ACC112 (cell line): ENCODE measurements at regions not wholly inside any gene's neighbourhood (a gene's known extent, or its start where the extent isn't known, plus 50 kb on each side); places are given as distances from the start of the nearest gene placed in this dataset.

ENCODE experiments used
- H2AFZ ChIP-seq: fragments of 200-600 bp; sonication (generic); one replicate; pipeline ENCODE4 v1.6.0; 2017; ENCODE audit warnings: antibody characterized with exemption, low read length; ENCODE audit not compliant: unreplicated experiment
- H3K27ac ChIP-seq: fragments of 200-600 bp; sonication (generic); 2 replicates; pipeline ENCODE4 v1.5.1; 2014; ENCODE audit warnings: low read depth, mild to moderate bottlenecking, antibody characterized with exemption, low read length, moderate library complexity
- H3K27me3 ChIP-seq: fragments of 200-600 bp; sonication (generic); 2 replicates; pipeline ENCODE4 v1.6.1; 2014; ENCODE audit warnings: mild to moderate bottlenecking, antibody characterized with exemption, low read length, moderate library complexity, mixed read lengths; ENCODE audit not compliant: insufficient read depth
- H3K36me3 ChIP-seq: fragments of 200-600 bp; sonication (generic); 2 replicates; pipeline ENCODE4 v1.6.1; 2016; ENCODE audit warnings: mild to moderate bottlenecking, antibody characterized with exemption, low read length, moderate library complexity, mixed read lengths; ENCODE audit not compliant: insufficient read depth
- H3K4me1 ChIP-seq: fragments of 200-600 bp; sonication (generic); one replicate; pipeline ENCODE4 v1.6.1; 2016; ENCODE audit warnings: low read length, mixed read lengths; ENCODE audit not compliant: insufficient read depth, unreplicated experiment, control insufficient read depth
- H3K4me3 ChIP-seq: fragments of 200-600 bp; sonication (generic); 2 replicates; pipeline ENCODE4 v1.5.1; 2014; ENCODE audit warnings: mild to moderate bottlenecking, low read depth, low read length
- H3K79me2 ChIP-seq: fragments of 200-600 bp; sonication (generic); one replicate; pipeline ENCODE4 v1.6.0; 2016; ENCODE audit warnings: low read length; ENCODE audit not compliant: control insufficient read depth, unreplicated experiment, insufficient read depth

DNA sequence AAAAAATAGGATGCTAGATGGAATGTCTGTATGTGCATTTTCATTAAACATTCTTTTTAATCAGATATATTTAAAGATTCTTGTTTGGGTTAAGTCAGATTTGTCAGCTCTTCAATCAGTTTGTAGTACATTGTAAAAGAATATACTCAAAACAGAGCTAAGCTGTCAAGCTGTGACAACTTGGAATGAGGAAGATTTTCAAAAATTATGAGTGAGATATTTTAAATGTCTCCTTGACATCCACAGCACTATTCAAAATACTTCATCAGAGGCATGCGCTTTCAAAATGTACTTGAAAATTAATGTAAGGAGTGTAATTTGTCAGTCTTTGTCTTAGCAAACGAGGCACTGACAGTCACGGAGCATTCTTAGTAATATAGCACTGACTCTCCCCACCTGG lies 182.0 kb downstream of the MAT2B start:
- Histone ChIP-seq H3K27ac (no peak overlapping the region), H3K27me3 (no peaks in the 10 kb centered on the region), H2AFZ (no peak overlapping the region), H3K4me1 (no peaks in the 10 kb centered on the region), H3K79me2 (no peaks in the 10 kb centered on the region), H3K4me3 (no peak overlapping the region), H3K36me3 (no peaks in the 10 kb centered on the region)

DNA sequence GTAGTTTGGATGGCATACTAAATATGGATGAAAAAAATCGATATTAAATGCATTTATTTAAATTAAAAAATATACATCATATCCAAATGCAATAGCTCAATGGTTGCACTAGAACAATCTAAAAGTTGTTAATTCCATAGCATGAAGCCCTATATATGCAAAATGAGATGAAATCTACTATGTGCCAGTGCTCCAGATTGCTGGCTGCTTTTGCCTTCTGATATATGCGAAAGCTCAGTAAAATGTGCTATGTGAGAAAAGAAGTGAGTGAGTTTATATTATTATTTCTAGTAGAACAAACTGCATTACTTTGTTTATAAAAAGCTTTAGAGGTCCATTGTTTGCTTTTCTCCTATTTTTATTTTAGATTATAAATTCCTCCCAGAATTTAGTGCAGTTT lies 186.7 kb downstream of the MAT2B start:
- no peaks in the 10 kb centered on the region for H3K4me1 ChIP-seq
- no peaks in the 10 kb centered on the region for H3K36me3 ChIP-seq
- no peaks in the 10 kb centered on the region for H3K27me3 ChIP-seq
- H3K27ac ChIP-seq = no peak overlapping the region
- H3K79me2 ChIP-seq = no peaks in the 10 kb centered on the region
- H3K4me3 ChIP-seq = no peak overlapping the region
- H2AFZ ChIP-seq = no peak overlapping the region

- no peaks in the 10 kb centered on the region for H3K79me2 ChIP-seq
- no peaks in the 10 kb centered on the region for H3K36me3 ChIP-seq
- no peak overlapping the region for H2AFZ ChIP-seq
- no peak overlapping the region for H3K4me3 ChIP-seq
- H3K27ac ChIP-seq = no peak overlapping the region
- no peaks in the 10 kb centered on the region for H3K27me3 ChIP-seq
- no peaks in the 10 kb centered on the region for H3K4me1 ChIP-seq
Measured at GRCh38 chr5:163695830-163696578, 190.6 kb downstream of the MAT2B start.

DNA sequence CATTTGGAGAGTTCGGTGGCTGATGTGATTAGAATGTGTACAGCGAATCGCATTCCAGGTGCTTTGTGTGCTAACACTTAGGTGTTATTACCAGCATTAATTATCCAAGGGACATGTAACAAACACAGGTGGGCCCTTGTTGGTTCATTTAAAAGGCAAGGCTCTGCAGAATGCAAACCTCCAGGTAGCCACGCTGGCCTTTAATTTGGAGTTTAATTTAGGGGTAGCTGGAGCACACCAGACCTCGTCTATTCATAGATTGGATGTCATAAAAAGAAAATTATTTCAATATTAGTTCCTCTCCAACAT lies 191.1 kb downstream of the MAT2B start:
- no peak overlapping the region for H3K4me3 ChIP-seq

GRCh38 chr5:163706053-163706771 lies 200.8 kb downstream of the MAT2B start:
- Histone ChIP-seq H3K27me3 (no peaks in the 10 kb centered on the region), H3K36me3 (no peaks in the 10 kb centered on the region), H3K27ac (peak overlapping the region; percentile 81), H2AFZ (peak overlapping the region; percentile 71), H3K4me1 (peaks cover 21% of the 10 kb centered on the region), H3K4me3 (peak overlapping the region; percentile 16; the same call in 1 of the 2 replicates), H3K79me2 (no peaks in the 10 kb centered on the region)

More for the DNA sequence above, 191.1 kb downstream of the MAT2B start:
- Histone ChIP-seq H3K4me1 (no peaks in the 10 kb centered on the region), H3K27ac (no peak overlapping the region), H3K27me3 (no peaks in the 10 kb centered on the region), H3K79me2 (no peaks in the 10 kb centered on the region), H3K36me3 (no peaks in the 10 kb centered on the region), H2AFZ (no peak overlapping the region)

- no peaks in the 10 kb centered on the region for H3K27me3 ChIP-seq
- H3K4me3 ChIP-seq = no peak overlapping the region
- H3K4me1 ChIP-seq = peaks cover 2% of the 10 kb centered on the region
- H3K27ac ChIP-seq = no peak overlapping the region
- H2AFZ ChIP-seq = no peak overlapping the region
- H3K36me3 ChIP-seq = no peaks in the 10 kb centered on the region
- no peaks in the 10 kb centered on the region for H3K79me2 ChIP-seq
Measured at GRCh38 chr5:163712011-163712410, 206.6 kb downstream of the MAT2B start.

DNA sequence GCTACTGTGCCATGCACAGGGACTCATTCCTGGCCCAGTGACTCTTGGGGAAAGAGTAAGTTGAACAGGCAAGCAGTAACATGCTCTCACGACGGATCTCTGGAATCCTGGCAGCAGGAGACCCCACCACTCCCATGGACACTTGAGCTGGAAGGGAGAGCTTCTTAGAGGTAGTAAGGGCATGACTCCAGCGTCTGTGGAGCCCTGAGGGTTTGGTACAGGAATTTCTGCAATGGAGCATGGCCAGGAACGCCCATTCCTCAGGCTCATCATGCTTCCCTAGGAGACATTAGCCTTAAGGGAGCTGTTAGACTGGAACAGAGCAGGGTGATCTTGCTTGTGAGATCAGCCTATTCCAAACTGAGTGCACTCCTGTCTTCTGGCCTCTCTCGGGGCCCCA lies 212.9 kb downstream of the MAT2B start:
- H3K4me3 ChIP-seq = no peak overlapping the region
- no peaks in the 10 kb centered on the region for H3K79me2 ChIP-seq
- no peaks in the 10 kb centered on the region for H3K4me1 ChIP-seq
- H3K36me3 ChIP-seq = no peaks in the 10 kb centered on the region
- no peaks in the 10 kb centered on the region for H3K27me3 ChIP-seq
- no peak overlapping the region for H2AFZ ChIP-seq
- no peak overlapping the region for H3K27ac ChIP-seq

- Histone ChIP-seq H2AFZ (no peak overlapping the region), H3K79me2 (no peaks in the 10 kb centered on the region), H3K4me1 (no peaks in the 10 kb centered on the region), H3K27me3 (no peaks in the 10 kb centered on the region), H3K4me3 (no peak overlapping the region), H3K36me3 (no peaks in the 10 kb centered on the region), H3K27ac (no peak overlapping the region)
Measured at GRCh38 chr5:163724305-163724704, 218.9 kb downstream of the MAT2B start.

DNA sequence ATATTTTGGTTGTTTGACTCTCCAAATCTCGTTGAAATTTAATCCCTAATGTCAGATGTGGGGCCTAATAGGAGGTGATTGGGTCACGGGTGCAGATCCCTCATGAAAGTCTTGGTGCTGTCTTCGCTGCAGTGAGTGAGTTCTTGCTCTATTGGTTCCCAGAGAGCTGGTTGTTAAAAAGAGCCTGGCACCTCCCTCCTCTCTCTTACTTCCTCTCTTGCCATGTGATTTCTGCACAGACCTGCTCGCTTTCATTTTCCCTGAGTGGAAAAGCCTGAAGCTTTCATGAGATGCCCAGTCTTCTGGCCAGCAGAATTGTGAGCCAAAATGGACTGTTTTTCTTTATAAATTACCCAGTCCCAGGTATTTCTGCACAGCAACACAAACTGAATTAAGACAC lies 221.6 kb downstream of the MAT2B start:
- H3K4me1 ChIP-seq = no peaks in the 10 kb centered on the region
- no peak overlapping the region for H3K4me3 ChIP-seq
- H3K27ac ChIP-seq = no peak overlapping the region
- H2AFZ ChIP-seq = no peak overlapping the region
- H3K79me2 ChIP-seq = no peaks in the 10 kb centered on the region
- H3K36me3 ChIP-seq = no peaks in the 10 kb centered on the region
- no peaks in the 10 kb centered on the region for H3K27me3 ChIP-seq

DNA sequence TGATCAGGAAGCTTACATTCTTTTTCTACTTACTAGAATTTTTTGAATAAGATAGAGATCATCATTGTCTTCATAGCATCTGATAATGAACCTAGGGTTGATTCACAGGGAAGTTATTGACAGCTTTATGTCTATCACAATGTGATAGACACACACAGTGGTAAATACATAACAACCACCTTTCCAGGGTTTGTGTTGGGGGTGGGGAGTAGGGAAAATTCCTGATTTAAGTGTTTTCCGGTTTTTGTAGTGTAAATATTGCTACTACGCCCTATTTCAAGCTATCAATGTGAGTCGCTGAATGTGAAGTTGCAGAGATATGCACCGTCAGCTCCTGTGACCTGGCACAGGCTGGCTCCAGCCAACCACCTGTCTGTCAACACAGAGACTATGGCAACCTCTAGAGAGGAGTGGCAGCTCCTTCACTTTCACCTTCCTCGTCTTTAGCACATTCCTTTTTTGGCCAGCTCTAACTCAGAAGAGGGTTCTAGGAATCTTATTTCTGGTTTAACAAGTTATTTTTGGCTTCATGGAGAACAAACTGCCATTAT lies 224.9 kb downstream of the MAT2B start:
- no peaks in the 10 kb centered on the region for H3K36me3 ChIP-seq
- no peak overlapping the region for H2AFZ ChIP-seq
- no peak overlapping the region for H3K27ac ChIP-seq
- no peak overlapping the region for H3K4me3 ChIP-seq
- H3K79me2 ChIP-seq = no peaks in the 10 kb centered on the region
- H3K27me3 ChIP-seq = no peaks in the 10 kb centered on the region
- no peaks in the 10 kb centered on the region for H3K4me1 ChIP-seq

DNA sequence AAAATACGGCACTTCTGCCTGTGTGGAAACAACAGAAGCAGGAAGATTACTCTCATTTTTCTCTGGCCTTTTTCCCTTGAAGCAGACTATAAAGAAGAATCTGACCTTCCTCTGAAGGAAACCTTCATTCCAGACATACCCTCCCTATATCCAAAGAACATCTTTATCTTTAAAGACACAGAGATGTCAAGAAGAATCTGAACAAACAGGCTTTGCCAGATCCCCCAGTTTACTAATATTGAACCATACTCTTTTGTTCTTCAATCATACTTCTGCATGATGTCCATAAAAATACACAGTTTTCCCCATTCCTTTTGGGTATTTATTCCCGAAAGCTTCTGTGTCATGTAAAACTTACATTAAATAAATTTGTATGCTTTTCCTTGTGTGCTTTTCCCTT lies 225.8 kb downstream of the MAT2B start:
- Histone ChIP-seq H3K4me3 (no peak overlapping the region), H3K36me3 (no peaks in the 10 kb centered on the region), H3K4me1 (no peaks in the 10 kb centered on the region), H2AFZ (no peak overlapping the region), H3K27ac (no peak overlapping the region), H3K79me2 (no peaks in the 10 kb centered on the region), H3K27me3 (no peaks in the 10 kb centered on the region)
